ENCODE measurements at regions not wholly inside any gene's neighbourhood (a gene's known extent, or its start where the extent isn't known, plus 50 kb on each side); places are given as distances from the start of the nearest gene placed in this dataset.

GRCh38 chr6:88263591-88263990, 97.4 kb upstream of the CNR1 start:
- TF ChIP-seq, protein P1, sequence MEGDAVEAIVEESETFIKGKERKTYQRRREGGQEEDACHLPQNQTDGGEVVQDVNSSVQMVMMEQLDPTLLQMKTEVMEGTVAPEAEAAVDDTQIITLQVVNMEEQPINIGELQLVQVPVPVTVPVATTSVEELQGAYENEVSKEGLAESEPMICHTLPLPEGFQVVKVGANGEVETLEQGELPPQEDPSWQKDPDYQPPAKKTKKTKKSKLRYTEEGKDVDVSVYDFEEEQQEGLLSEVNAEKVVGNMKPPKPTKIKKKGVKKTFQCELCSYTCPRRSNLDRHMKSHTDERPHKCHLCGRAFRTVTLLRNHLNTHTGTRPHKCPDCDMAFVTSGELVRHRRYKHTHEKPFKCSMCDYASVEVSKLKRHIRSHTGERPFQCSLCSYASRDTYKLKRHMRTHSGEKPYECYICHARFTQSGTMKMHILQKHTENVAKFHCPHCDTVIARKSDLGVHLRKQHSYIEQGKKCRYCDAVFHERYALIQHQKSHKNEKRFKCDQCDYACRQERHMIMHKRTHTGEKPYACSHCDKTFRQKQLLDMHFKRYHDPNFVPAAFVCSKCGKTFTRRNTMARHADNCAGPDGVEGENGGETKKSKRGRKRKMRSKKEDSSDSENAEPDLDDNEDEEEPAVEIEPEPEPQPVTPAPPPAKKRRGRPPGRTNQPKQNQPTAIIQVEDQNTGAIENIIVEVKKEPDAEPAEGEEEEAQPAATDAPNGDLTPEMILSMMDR (IDR thresholded peaks at IDR 0.05; ENCODE audit: poor library complexity): no peak
- no peak for TF ChIP-seq EZH2 (IDR thresholded peaks at IDR 0.05; ENCODE audit: borderline replicate concordance)
- TF ChIP-seq EZH2phosphoT487 (IDR thresholded peaks at IDR 0.05; ENCODE audit: low read depth, severe bottlenecking, unreplicated experiment): no peak
